ENCODE measurements at regions not wholly inside any gene's neighbourhood (a gene's known extent, or its start where the extent isn't known, plus 50 kb on each side); places are given as distances from the start of the nearest gene placed in this dataset.

DNA sequence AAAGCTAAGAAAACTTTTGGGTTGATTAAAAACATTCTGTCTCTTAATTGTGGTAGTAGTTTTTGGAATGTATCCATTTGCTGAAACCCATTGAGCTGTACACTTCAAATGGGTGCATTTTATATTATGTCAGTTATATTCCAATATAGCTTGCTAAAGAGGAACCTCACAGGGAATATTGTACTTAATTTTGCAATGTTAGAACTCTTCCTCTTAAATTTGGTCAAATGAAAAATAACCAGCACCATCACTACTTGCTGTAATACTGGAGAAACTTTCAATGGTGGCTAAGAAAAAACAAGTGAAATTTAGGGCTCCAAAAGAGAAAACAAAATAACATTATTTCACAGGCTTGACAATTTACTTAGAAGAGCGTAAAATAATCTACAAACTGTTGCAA lies 651.5 kb downstream of the MAFB start:
- TF ChIP-seq, protein P1, sequence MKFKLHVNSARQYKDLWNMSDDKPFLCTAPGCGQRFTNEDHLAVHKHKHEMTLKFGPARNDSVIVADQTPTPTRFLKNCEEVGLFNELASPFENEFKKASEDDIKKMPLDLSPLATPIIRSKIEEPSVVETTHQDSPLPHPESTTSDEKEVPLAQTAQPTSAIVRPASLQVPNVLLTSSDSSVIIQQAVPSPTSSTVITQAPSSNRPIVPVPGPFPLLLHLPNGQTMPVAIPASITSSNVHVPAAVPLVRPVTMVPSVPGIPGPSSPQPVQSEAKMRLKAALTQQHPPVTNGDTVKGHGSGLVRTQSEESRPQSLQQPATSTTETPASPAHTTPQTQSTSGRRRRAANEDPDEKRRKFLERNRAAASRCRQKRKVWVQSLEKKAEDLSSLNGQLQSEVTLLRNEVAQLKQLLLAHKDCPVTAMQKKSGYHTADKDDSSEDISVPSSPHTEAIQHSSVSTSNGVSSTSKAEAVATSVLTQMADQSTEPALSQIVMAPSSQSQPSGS (IDR thresholded peaks at IDR 0.05; ENCODE audit: low read length), result no peak
- TF ChIP-seq EP300 (IDR thresholded peaks at IDR 0.05; ENCODE audit: borderline replicate concordance in 1 of 2, low read depth in 2 of 2, low read length in 2 of 2), result no peak
- no peaks in the 10 kb centered on the region for H3K79me2 ChIP-seq (ENCODE audit: control insufficient read depth in 1 of 2, insufficient read depth in 2 of 2, low read length in 2 of 2)
- H2BK20ac ChIP-seq (ENCODE audit: low read length), result no peak overlapping the region
- FAIRE-seq (no peak), DNase-seq (ENCODE audit: low read depth in 1 of 2, low spot score in 2 of 2) (no peak)
- no peak overlapping the region for H3K56ac ChIP-seq (replicated peaks; ENCODE audit: insufficient read length, low read depth, low read length)
- no peaks in the 10 kb centered on the region for H3K79me1 ChIP-seq (ENCODE audit: low read depth, low read length)
- no peak overlapping the region for H4K5ac ChIP-seq (ENCODE audit: insufficient read length, low read depth, low read length)
- POLR2A ChIA-PET (ENCODE audit: partially characterized antibody), result no interaction called here
- no peaks in the 10 kb centered on the region for H4K20me1 ChIP-seq (replicated peaks in 1 of 2; ENCODE audit: control insufficient read depth in 1 of 2, insufficient read depth in 2 of 2, low read length in 2 of 2)
- no peak overlapping the region for H2BK5ac ChIP-seq (ENCODE audit: low read depth, low read length)
- H3K18ac ChIP-seq (ENCODE audit: extremely low read depth, low read length), result no peak overlapping the region
- no peak overlapping the region for H3K9ac ChIP-seq (replicated peaks in 1 of 4; ENCODE audit: extremely low read depth in 1 of 4, low read depth in 3 of 4, low read length in 3 of 4)
- H3K23ac ChIP-seq (ENCODE audit: insufficient read length), result no peak overlapping the region
- H2BK15ac ChIP-seq (ENCODE audit: low read length), result no peak overlapping the region
- no peak overlapping the region for H2BK12ac ChIP-seq (ENCODE audit: low read depth, low read length)
- CTCF ChIA-PET (ENCODE audit: partially characterized antibody), result interaction anchor here (0.7 to 1.3 kb wide), 2 partner anchors 773 to 990 kb away, joined by 3 read pairs; no protein-coding TSS in a partner anchor
- H3K27ac ChIP-seq (ENCODE audit: low read depth, low read length), result no peak overlapping the region
- no peak overlapping the region for H2AFZ ChIP-seq (ENCODE audit: low read length)
- no peaks in the 10 kb centered on the region for H3K23me2 ChIP-seq (ENCODE audit: low read depth, low read length)
- no peak overlapping the region for H2AK5ac ChIP-seq (ENCODE audit: low read depth, low read length)
- no peaks in the 10 kb centered on the region for H3K9me3 ChIP-seq (ENCODE audit: insufficient read depth in 2 of 2, low read depth in 1 of 2, low read length in 1 of 2)
- no peak overlapping the region for H4K91ac ChIP-seq (replicated peaks; ENCODE audit: insufficient read length, low read length)
- H2BK120ac ChIP-seq (replicated peaks; ENCODE audit: low read depth, low read length), result no peak overlapping the region
- H3K36me3 ChIP-seq (ENCODE audit: control insufficient read depth in 2 of 4, insufficient read depth in 4 of 4, low read length in 3 of 4), result no peaks in the 10 kb centered on the region
- H3K14ac ChIP-seq (ENCODE audit: insufficient read length), result no peak overlapping the region
- WGBS, 2 experiments (ENCODE audit: extremely low coverage in 1 of 2, insufficient coverage in 1 of 2, insufficient read length in 1 of 2, insufficient replicate concordance in 2 of 2, low coverage in 1 of 2, low lambda C conversion rate in 2 of 2, missing lambda C conversion rate in 1 of 2), result 82% methylated on average over 1 of the region's 1 CpG; no CpG with 5 or more reads in 1 of the 2 experiments
- H3K4ac ChIP-seq (replicated peaks; ENCODE audit: insufficient read length, low read depth, low read length), result no peak overlapping the region
- H3K4me3 ChIP-seq (ENCODE audit: extremely low read depth in 1 of 4, insufficient read depth in 2 of 4, low read depth in 3 of 4, low read length in 4 of 4), result no peak overlapping the region
- no peaks in the 10 kb centered on the region for H3K4me1 ChIP-seq (replicated peaks in 1 of 4; ENCODE audit: control insufficient read depth in 3 of 4, insufficient read depth in 4 of 4, low read length in 3 of 4)
- no peak overlapping the region for H4K8ac ChIP-seq (ENCODE audit: extremely low read depth, insufficient read depth, low read length)
- H3K27me3 ChIP-seq (replicated peaks in 1 of 4; ENCODE audit: control insufficient read depth in 3 of 4, extremely low read depth in 1 of 4, insufficient read depth in 3 of 4, low read length in 3 of 4), result no peaks in the 10 kb centered on the region
- no peak overlapping the region for H3K4me2 ChIP-seq (ENCODE audit: insufficient read depth in 1 of 2, low read depth in 2 of 2, low read length in 2 of 2)
